ENCODE measurements at regions not wholly inside any gene's neighbourhood (a gene's known extent, or its start where the extent isn't known, plus 50 kb on each side); places are given as distances from the start of the nearest gene placed in this dataset.

DNA sequence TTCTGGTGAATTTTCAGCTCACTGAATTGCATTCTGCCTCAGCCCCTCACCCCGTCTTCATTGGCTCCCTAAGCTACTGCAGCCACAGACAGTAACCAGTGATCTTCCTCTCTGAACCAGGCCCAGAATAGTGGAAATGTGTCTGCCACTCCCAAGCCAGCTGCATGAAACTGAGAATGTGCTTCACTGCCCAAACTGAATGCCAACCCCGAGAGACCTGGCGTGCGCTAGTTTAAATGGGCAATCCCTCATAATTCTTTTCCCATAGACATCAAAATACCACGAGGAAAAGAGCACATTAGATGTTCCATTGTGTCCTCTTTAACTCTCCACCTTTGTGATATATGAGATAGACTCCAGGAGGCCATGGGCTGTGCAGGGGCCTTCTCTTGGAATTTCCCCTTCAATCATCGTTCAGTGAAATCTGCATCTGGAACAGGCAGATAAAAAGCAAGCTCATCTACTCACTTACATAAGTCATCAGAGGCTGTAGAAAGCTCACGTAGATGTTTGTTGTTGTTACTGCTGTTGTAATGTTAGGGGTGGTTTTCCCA lies 320.2 kb downstream of the NFIB start:
- no peaks in the 10 kb centered on the region for H3K4me1 ChIP-seq (ENCODE audit: insufficient read depth, low read length, severe bottlenecking)
- H4K20me1 ChIP-seq (ENCODE audit: insufficient read depth, low read length), result no peaks in the 10 kb centered on the region
- H3K27ac ChIP-seq (ENCODE audit: low read depth, low read length, poor library complexity, severe bottlenecking), result no peak overlapping the region
- TF ChIP-seq CTCF (IDR thresholded peaks at IDR 0.05; ENCODE audit: low read length) (no peak), EZH2 (IDR thresholded peaks at IDR 0.05; ENCODE audit: borderline replicate concordance, low read length) (no peak)
- H3K79me2 ChIP-seq (ENCODE audit: insufficient read depth, low read length), result no peaks in the 10 kb centered on the region
- no peak overlapping the region for H2AFZ ChIP-seq (ENCODE audit: low read length)
- H3K4me3 ChIP-seq (ENCODE audit: low read depth, low read length, poor library complexity, severe bottlenecking), result no peak overlapping the region
- no peaks in the 10 kb centered on the region for H3K27me3 ChIP-seq (ENCODE audit: insufficient read depth, low read length)
- H3K9me3 ChIP-seq (ENCODE audit: low read length), result no peaks in the 10 kb centered on the region
- H3K4me2 ChIP-seq (ENCODE audit: low read length), result no peak overlapping the region
- H3K36me3 ChIP-seq (ENCODE audit: insufficient read depth, low read length), result no peaks in the 10 kb centered on the region
- no peaks in the 10 kb centered on the region for H3F3A ChIP-seq (ENCODE audit: insufficient read depth, low read length)
- no peak overlapping the region for H3K9ac ChIP-seq (ENCODE audit: low read length)
- no peaks in the 10 kb centered on the region for H3K9me2 ChIP-seq (ENCODE audit: low read depth, low read length)

GRCh38 chr9:13992138-13993088 lies 321.5 kb downstream of the NFIB start:
- H3K9me2 ChIP-seq (ENCODE audit: low read depth, low read length), result no peaks in the 10 kb centered on the region
- no peak overlapping the region for H2AFZ ChIP-seq (ENCODE audit: low read length)
- no peaks in the 10 kb centered on the region for H3K36me3 ChIP-seq (ENCODE audit: insufficient read depth, low read length)
- H3K9ac ChIP-seq (ENCODE audit: low read length), result no peak overlapping the region
- H3K4me1 ChIP-seq (ENCODE audit: insufficient read depth, low read length, severe bottlenecking), result no peaks in the 10 kb centered on the region
- no peak overlapping the region for H3K4me2 ChIP-seq (ENCODE audit: low read length)
- no peaks in the 10 kb centered on the region for H3K79me2 ChIP-seq (ENCODE audit: insufficient read depth, low read length)
- H3K27me3 ChIP-seq (ENCODE audit: insufficient read depth, low read length), result no peaks in the 10 kb centered on the region
- no peaks in the 10 kb centered on the region for H3F3A ChIP-seq (ENCODE audit: insufficient read depth, low read length)
- H3K27ac ChIP-seq (ENCODE audit: low read depth, low read length, poor library complexity, severe bottlenecking), result no peak overlapping the region
- H3K9me3 ChIP-seq (ENCODE audit: low read length), result no peaks in the 10 kb centered on the region
- H3K4me3 ChIP-seq (ENCODE audit: low read depth, low read length, poor library complexity, severe bottlenecking), result no peak overlapping the region
- TF ChIP-seq EZH2 (IDR thresholded peaks at IDR 0.05; ENCODE audit: borderline replicate concordance, low read length), result no peak
- TF ChIP-seq CTCF (IDR thresholded peaks at IDR 0.05; ENCODE audit: low read length), result no peak
- no peaks in the 10 kb centered on the region for H4K20me1 ChIP-seq (ENCODE audit: insufficient read depth, low read length)

DNA sequence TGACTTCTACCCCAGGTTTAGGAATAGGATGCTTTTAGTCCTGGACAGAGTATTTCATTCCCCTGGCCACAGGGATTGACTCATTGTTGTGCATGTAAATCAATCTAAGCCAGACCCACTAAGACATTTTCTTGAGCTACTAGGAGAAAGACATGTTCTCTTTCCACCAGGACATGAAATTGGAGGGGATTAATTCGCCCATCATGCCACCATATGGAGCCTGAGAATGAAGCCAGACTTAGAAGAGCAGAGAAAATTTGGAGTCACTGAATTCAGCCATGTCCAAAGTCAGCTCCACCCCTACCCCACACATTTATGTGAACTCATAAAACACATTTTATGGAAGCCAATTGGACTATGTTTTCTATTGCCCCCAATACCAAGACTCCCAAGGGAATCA lies 322.5 kb downstream of the NFIB start:
- Histone ChIP-seq H3K4me3 (ENCODE audit: low read depth, low read length, poor library complexity, severe bottlenecking) (no peak overlapping the region), H2AFZ (ENCODE audit: low read length) (no peak overlapping the region), H3K9me3 (ENCODE audit: low read length) (no peaks in the 10 kb centered on the region), H3F3A (ENCODE audit: insufficient read depth, low read length) (no peaks in the 10 kb centered on the region), H3K9ac (ENCODE audit: low read length) (no peak overlapping the region), H3K4me1 (ENCODE audit: insufficient read depth, low read length, severe bottlenecking) (no peaks in the 10 kb centered on the region), H4K20me1 (ENCODE audit: insufficient read depth, low read length) (no peaks in the 10 kb centered on the region), H3K4me2 (ENCODE audit: low read length) (no peak overlapping the region), H3K79me2 (ENCODE audit: insufficient read depth, low read length) (no peaks in the 10 kb centered on the region), H3K36me3 (ENCODE audit: insufficient read depth, low read length) (no peaks in the 10 kb centered on the region), H3K27ac (ENCODE audit: low read depth, low read length, poor library complexity, severe bottlenecking) (no peak overlapping the region), H3K9me2 (ENCODE audit: low read depth, low read length) (no peaks in the 10 kb centered on the region), H3K27me3 (ENCODE audit: insufficient read depth, low read length) (no peaks in the 10 kb centered on the region)
- TF ChIP-seq CTCF (IDR thresholded peaks at IDR 0.05; ENCODE audit: low read length) (no peak), EZH2 (IDR thresholded peaks at IDR 0.05; ENCODE audit: borderline replicate concordance, low read length) (no peak)
